ENCODE measurements at regions not wholly inside any gene's neighbourhood (a gene's known extent, or its start where the extent isn't known, plus 50 kb on each side); places are given as distances from the start of the nearest gene placed in this dataset.

DNA sequence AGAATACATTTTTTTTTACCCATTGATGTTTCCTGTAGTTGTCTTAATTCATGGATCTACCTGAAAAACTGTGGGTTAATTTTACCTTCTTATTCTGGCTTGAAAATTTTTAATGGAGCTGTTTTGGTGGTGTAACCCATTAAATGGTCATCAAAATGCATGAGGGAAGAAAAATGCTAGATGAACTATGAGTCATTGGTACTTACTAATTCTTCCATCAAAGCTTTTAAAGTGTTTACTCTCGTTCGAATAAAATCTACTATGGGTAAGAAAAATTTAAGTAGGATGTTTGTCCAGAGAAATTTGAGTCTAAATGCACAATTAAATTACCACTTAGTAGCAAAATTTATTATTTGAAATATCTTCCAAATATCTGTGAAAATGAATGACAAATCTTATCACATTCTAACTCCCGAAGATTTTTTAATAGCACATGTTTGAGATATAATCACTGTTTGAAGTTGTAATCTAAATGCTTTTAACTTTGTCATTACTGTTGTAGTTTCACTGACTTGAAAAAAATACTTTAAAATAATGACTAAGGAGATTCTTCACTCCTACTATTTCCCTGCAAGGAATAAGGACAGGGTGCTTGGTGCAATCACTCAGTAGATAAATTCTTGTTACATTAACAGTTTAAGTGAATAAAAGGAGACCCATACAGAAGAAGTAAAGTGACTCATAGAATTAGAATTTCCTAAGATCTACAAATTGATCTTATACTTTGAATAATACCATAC is 437.7 kb downstream of the IRS2 start:
- ATAC-seq (peak; percentile 42; the same call in 1 of the 2 replicates), DNase-seq (ENCODE audit: low read depth, low spot score) (no peak)
- peaks cover 5 to 36% of the 10 kb centered on the region in 2 experiments; a peak in 2 of 4 replicates for H3K4me1 ChIP-seq (ENCODE audit: control insufficient read depth in 1 of 2, insufficient read depth in 2 of 2, low read length in 2 of 2)
- H3K36me3 ChIP-seq (ENCODE audit: control insufficient read depth in 1 of 2, insufficient read depth in 2 of 2, low read length in 2 of 2): no peaks in the 10 kb centered on the region
- H3K9me2 ChIP-seq (ENCODE audit: insufficient read depth): no peaks in the 10 kb centered on the region
- no peaks in the 10 kb centered on the region for H3K27me3 ChIP-seq (ENCODE audit: insufficient read depth, low read length)
- H3K4me3 ChIP-seq (replicated peaks in 1 of 2; ENCODE audit: low read depth in 1 of 2, low read length in 2 of 2): no peak overlapping the region
- H4K20me1 ChIP-seq (ENCODE audit: insufficient read depth): no peaks in the 10 kb centered on the region
- RAD21 ChIA-PET (ENCODE audit: low non-redundant PET in 1 of 2, low total read pairs in 2 of 2, uncharacterized antibody in 2 of 2, unreplicated experiment in 2 of 2): no interaction called here
- H3K27ac ChIP-seq (ENCODE audit: low read depth, low read length): peak overlapping the region; percentile 43; the same call in 1 of the 2 replicates
- H3K4me2 ChIP-seq (ENCODE audit: low read length): peak overlapping the region; percentile 14; the same call in 1 of the 2 replicates
- no peaks in the 10 kb centered on the region for H3K9me3 ChIP-seq (ENCODE audit: control insufficient read depth in 1 of 2, insufficient read depth in 1 of 2, low read depth in 1 of 2, low read length in 2 of 2)
- TF ChIP-seq EZH2 (IDR thresholded peaks at IDR 0.05) (no peak), RAD21 (IDR thresholded peaks at IDR 0.05; ENCODE audit: low read depth) (no peak), POLR2A (IDR thresholded peaks at IDR 0.05; ENCODE audit: borderline replicate concordance, extremely low read depth, insufficient read depth, insufficient read length) (no peak), CBX3 (IDR thresholded peaks at IDR 0.05; ENCODE audit: low read depth) (no peak), EGR1 (IDR thresholded peaks at IDR 0.05; ENCODE audit: low read depth) (no peak), YY1 (IDR thresholded peaks at IDR 0.05; ENCODE audit: extremely low read depth, insufficient replicate concordance, low read depth, low read length) (no peak), EZH2phosphoT487 (IDR thresholded peaks at IDR 0.05; ENCODE audit: borderline replicate concordance) (no peak), ELF1 (IDR thresholded peaks at IDR 0.05; ENCODE audit: borderline replicate concordance, low read depth) (no peak), SP1 (IDR thresholded peaks at IDR 0.05; ENCODE audit: low read depth) (no peak), FOSL1 (IDR thresholded peaks at IDR 0.05; ENCODE audit: low read depth) (no peak), TCF7L2 (IDR thresholded peaks at IDR 0.05; ENCODE audit: borderline replicate concordance, extremely low read depth, insufficient read depth, insufficient read length) (no peak), POLR2AphosphoS5 (IDR thresholded peaks at IDR 0.05; ENCODE audit: low read depth, low read length) (no peak), CEBPB (IDR thresholded peaks at IDR 0.05; ENCODE audit: low read depth) (no peak), SRF (IDR thresholded peaks at IDR 0.05; ENCODE audit: low read depth) (no peak), ZNF274 (IDR thresholded peaks at IDR 0.05; ENCODE audit: low read depth, low read length) (no peak)
- TF ChIP-seq, protein P1, sequence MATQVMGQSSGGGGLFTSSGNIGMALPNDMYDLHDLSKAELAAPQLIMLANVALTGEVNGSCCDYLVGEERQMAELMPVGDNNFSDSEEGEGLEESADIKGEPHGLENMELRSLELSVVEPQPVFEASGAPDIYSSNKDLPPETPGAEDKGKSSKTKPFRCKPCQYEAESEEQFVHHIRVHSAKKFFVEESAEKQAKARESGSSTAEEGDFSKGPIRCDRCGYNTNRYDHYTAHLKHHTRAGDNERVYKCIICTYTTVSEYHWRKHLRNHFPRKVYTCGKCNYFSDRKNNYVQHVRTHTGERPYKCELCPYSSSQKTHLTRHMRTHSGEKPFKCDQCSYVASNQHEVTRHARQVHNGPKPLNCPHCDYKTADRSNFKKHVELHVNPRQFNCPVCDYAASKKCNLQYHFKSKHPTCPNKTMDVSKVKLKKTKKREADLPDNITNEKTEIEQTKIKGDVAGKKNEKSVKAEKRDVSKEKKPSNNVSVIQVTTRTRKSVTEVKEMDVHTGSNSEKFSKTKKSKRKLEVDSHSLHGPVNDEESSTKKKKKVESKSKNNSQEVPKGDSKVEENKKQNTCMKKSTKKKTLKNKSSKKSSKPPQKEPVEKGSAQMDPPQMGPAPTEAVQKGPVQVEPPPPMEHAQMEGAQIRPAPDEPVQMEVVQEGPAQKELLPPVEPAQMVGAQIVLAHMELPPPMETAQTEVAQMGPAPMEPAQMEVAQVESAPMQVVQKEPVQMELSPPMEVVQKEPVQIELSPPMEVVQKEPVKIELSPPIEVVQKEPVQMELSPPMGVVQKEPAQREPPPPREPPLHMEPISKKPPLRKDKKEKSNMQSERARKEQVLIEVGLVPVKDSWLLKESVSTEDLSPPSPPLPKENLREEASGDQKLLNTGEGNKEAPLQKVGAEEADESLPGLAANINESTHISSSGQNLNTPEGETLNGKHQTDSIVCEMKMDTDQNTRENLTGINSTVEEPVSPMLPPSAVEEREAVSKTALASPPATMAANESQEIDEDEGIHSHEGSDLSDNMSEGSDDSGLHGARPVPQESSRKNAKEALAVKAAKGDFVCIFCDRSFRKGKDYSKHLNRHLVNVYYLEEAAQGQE (IDR thresholded peaks at IDR 0.05; ENCODE audit: low read depth): no peak
- TF ChIP-seq, protein P2, sequence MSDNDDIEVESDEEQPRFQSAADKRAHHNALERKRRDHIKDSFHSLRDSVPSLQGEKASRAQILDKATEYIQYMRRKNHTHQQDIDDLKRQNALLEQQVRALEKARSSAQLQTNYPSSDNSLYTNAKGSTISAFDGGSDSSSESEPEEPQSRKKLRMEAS (IDR thresholded peaks at IDR 0.05): no peak
- TF ChIP-seq, protein P3, sequence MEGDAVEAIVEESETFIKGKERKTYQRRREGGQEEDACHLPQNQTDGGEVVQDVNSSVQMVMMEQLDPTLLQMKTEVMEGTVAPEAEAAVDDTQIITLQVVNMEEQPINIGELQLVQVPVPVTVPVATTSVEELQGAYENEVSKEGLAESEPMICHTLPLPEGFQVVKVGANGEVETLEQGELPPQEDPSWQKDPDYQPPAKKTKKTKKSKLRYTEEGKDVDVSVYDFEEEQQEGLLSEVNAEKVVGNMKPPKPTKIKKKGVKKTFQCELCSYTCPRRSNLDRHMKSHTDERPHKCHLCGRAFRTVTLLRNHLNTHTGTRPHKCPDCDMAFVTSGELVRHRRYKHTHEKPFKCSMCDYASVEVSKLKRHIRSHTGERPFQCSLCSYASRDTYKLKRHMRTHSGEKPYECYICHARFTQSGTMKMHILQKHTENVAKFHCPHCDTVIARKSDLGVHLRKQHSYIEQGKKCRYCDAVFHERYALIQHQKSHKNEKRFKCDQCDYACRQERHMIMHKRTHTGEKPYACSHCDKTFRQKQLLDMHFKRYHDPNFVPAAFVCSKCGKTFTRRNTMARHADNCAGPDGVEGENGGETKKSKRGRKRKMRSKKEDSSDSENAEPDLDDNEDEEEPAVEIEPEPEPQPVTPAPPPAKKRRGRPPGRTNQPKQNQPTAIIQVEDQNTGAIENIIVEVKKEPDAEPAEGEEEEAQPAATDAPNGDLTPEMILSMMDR (IDR thresholded peaks at IDR 0.05 in 2 of 3, conservative IDR thresholded peaks at IDR 0.05 in 1 of 3; ENCODE audit: borderline replicate concordance in 1 of 3, insufficient read depth in 1 of 3, low read depth in 2 of 3, low read length in 2 of 3): no peak
- TF ChIP-seq, protein P4, sequence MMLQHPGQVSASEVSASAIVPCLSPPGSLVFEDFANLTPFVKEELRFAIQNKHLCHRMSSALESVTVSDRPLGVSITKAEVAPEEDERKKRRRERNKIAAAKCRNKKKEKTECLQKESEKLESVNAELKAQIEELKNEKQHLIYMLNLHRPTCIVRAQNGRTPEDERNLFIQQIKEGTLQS (IDR thresholded peaks at IDR 0.05): no peak
- TF ChIP-seq, protein P5, sequence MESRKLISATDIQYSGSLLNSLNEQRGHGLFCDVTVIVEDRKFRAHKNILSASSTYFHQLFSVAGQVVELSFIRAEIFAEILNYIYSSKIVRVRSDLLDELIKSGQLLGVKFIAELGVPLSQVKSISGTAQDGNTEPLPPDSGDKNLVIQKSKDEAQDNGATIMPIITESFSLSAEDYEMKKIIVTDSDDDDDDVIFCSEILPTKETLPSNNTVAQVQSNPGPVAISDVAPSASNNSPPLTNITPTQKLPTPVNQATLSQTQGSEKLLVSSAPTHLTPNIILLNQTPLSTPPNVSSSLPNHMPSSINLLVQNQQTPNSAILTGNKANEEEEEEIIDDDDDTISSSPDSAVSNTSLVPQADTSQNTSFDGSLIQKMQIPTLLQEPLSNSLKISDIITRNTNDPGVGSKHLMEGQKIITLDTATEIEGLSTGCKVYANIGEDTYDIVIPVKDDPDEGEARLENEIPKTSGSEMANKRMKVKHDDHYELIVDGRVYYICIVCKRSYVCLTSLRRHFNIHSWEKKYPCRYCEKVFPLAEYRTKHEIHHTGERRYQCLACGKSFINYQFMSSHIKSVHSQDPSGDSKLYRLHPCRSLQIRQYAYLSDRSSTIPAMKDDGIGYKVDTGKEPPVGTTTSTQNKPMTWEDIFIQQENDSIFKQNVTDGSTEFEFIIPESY (IDR thresholded peaks at IDR 0.05; ENCODE audit: extremely low read depth, insufficient replicate concordance, low read length): no peak
- no TSS peak for BruUV-seq (replicated peaks)
- H2AFZ ChIP-seq (ENCODE audit: low read depth, low read length, poor library complexity, severe bottlenecking): peak overlapping the region; percentile 95
- CTCF ChIA-PET: no interaction called here
- H3K9ac ChIP-seq (ENCODE audit: low read length): no peak overlapping the region
- intact Hi-C loops (cut with micrococcal nuclease): no loop called here
- H3K79me2 ChIP-seq (ENCODE audit: insufficient read depth, low read length): no peaks in the 10 kb centered on the region
- POLR2A ChIA-PET: no interaction called here

Data from HCT116 (cell line).